Activated T-cell treated with anti-CD3 and anti-CD28 coated beads, Interleukin-2, amount 50 U/mL, for 48 hours (primary cell): ENCODE measurements at regions not wholly inside any gene's neighbourhood (a gene's known extent, or its start where the extent isn't known, plus 50 kb on each side); places are given as distances from the start of the nearest gene placed in this dataset.

ENCODE experiments used
- DNase-seq, 2 experiments: peaks; one replicate each; pipeline ENCODE4 v3.0.0-alpha.2; 2020

- DNase-seq = no peak
Observed at GRCh38 chr4:56240554-56241174, 146.6 kb downstream of the AASDH start.

- no peak for DNase-seq
Observed at GRCh38 chr4:56238251-56238650, 149.0 kb downstream of the AASDH start.

GRCh38 chr4:56235725-56236124 is 151.6 kb downstream of the AASDH start:
- DNase-seq = no peak

GRCh38 chr4:56235011-56235410 is 152.3 kb downstream of the AASDH start:
- DNase-seq = no peak

GRCh38 chr4:56234098-56234497 is 153.2 kb downstream of the AASDH start:
- DNase-seq = no peak

- DNase-seq = no peak
Observed at GRCh38 chr4:56231410-56231809, 155.9 kb downstream of the AASDH start.

GRCh38 chr4:56229947-56230346 is 157.3 kb downstream of the AASDH start:
- no peak for DNase-seq

DNA sequence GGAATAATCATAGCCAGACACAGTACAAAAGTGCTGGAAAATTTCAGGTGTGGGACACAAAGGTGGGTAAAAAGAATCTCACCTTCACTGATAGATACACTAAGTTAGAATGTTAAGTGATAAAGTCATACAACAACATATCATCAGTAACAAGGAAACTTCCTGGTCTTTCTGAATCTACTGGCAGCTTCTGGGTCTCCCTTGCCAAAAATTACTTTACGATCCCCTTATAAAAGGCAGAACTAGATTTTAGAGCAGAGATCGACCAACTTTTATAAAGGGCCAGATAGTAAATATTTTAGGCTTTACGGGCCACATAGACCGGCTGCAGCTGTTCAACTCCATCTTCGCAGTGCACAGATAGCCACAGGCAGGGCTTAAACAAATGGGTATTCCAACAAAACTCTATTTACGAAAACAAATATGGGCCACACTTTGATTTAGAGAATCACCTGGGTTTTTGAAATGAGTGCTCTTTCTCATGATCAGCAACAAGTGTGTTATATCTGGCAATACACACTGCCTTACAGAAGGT is 159.9 kb downstream of the AASDH start:
- DNase-seq = no peak

- no peak for DNase-seq
Observed at GRCh38 chr4:56226579-56226978, 160.7 kb downstream of the AASDH start.

DNA sequence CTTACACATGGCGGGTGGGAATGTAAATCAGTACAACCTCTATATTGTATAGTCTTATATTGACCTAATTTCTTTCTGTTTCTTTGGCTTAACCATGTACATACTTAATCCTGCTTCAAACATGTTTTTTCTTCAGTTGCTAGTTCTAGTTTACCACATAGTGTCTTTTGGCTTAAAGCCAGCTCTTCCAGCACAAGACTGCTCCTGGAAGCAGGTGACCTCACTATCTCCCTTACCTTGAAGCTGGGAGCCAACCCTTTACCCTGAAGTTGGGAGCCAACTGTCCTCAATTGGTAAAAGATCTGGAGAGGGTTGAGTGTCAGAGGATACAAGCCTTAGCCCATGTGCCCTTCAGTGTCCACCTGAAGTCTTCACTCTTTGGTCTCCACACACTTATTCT is 162.7 kb downstream of the AASDH start:
- no peak for DNase-seq

DNA sequence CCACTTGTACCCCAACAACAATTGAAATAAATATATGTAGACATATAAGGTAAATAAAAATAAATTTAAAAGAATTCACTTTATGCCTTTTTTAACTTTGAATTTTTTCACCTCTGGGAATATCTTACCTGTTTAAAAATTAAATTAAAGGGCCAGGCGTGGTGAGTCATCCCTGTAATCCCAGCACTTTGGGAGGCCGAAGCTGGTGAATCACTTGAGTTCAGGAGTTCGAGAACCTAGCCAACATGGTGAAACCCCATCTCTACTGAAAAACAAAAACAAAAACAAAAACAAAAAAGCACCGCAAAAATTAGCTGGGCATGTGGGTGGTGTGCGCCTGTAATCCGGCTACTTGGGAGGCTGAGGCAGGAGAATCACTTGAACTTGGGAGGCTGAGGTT is 164.8 kb downstream of the AASDH start:
- no peak for DNase-seq

DNA sequence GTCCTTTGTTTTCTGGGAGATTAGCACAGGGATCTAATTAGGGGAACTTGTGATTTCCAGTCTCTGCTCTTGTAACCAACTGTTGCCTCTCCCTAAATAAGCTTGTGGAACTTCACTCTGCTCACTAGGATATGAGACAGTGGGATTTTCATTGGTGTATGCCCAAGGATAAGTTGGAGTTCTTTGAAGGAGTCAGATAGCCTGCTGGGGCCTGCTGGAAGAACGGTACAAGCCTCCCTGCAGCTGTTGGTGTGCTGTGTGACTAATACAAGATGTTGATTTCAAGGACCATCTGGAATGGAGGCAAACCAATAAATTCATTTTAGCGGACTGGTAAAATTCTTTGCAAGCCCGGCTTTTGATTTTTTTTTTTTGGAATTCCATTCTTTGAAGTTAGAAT is 167.0 kb downstream of the AASDH start:
- no peak for DNase-seq

- no peak for DNase-seq
Observed at GRCh38 chr4:56219447-56219846, 167.8 kb downstream of the AASDH start.

GRCh38 chr4:56218230-56218895 is 168.9 kb downstream of the AASDH start:
- no peak for DNase-seq

DNA sequence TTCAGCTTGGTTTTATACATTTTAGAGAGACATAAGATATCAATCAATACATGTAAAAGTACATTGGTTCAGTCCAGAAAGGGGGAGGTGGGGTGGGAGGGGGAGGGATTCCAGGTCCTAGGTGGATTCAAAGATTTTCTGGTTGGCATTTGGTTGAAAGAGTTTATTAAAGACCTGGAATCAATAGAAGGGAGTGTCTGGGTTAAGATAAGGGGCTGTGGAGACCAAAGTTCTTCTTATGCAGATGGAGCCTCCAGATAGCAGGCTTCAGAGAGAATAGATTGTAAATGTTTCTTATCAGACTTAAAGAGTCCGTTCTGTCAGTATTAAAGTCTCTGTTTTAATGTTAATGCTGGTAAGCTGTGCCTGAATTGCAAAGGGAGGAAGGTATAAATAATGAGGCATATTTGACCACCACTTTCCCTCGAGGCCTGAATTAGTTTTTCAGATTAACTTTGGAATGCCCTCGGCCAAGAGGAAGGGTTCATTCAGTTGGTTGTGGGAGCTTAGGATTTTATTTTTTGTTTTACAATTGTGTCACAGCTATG is 169.9 kb downstream of the AASDH start:
- DNase-seq = no peak

DNA sequence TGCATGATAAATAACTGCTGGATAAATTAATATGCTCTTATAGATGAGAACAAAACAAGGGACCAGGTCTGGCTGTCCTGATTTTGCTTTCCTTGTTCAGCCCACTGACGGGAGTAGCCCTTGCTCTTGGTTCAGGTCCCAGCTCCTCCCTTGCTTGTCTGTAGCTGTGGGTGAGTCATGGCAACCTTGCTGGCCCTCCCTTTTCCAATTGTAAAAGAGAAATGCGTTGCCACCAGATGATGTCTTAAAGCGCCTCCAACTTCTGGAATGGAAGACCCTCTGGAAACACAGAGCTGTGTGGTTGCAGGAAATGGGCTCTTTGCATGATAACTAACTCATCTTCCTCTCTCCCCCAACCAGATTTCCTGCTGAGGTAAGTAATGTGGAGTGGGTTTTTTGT is 171.4 kb downstream of the AASDH start:
- DNase-seq = no peak

DNA sequence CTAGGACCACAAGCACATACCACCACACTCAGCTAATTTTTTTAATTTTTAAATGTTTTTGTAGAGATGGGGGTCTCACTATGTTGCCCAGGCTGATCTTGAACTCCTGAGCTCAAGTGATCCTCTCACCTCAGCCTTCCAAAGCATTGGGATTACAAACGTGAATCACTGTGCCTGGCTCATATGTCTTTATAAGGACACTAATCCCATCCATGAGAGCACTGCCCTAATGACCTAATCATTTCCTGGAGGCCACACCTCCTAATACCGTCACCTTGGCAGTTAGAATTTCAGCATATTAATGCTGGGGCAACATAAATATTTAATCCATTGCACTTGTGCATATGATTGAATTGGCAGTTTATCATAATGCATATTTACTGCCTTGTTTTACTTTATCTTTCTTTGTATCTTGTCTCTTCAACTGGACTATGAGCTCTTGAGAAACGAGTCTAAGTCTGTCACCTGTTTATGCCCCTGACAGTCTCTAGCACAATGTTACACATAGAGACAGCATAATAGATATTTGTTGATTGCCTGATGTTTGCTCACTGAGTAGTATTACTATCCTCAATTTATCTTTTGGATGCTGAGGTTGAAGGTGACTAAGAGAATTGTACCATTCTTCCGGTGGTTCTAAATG is 172.0 kb downstream of the AASDH start:
- no peak for DNase-seq

DNA sequence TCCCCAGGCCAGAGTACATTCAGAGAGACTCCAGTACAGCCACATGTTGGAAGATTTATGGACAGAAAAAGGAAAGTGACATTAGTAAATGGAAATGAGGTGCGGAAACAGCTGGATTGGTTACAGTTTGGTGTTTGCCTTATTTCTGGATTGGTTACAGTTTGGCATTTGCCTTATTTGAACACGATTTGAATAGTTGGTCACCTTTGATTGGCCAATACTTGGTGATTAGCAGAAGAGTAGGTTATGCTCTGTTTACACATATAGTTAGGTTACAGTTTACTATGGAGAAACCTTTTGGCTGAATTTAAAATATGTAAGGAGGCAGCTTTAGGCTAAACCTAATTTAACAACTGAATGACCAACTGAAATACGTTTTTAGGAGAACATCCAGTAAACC is 173.7 kb downstream of the AASDH start:
- DNase-seq = no peak

DNA sequence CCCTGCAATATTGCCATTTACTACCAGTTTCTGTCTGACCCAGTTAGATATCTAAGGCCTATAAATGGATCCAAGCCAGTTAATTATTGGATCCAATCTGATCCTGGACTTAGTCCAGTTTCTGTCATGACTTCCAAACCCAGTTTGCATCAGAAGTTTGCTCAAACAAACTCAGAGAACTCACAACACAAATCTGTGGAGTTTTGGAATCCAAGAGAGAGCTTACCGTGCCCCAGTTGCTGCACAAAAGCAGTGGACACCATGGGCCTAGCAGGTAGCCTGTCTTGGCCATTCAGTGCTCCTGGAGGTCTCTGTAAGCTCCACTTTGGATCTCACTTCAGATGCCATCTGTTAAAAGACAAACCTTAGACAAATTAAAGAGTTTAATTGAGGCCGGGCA is 174.5 kb downstream of the AASDH start:
- DNase-seq = no peak

DNA sequence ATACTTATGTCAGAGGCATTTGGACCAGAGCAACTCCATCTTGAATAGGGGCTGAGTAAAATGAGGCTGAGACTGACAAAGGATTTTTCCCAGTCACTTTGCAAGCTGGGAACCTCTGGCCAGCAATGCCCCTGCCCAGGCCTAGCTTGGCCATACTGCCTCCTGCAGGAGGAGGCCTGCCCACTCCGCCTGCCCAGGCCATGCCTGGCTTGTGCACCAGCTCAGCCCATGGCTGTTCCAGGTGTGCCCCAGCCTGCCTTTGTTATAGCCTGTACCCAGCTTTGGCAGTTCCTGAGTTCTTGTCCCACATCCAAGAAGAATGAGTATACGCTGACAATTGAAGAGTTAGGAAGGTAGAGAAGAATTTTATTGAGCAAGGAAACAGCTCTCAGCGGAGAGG is 176.1 kb downstream of the AASDH start:
- DNase-seq = no peak

- DNase-seq = no peak
Observed at GRCh38 chr4:56210397-56210796, 176.9 kb downstream of the AASDH start.

- DNase-seq = no peak
Observed at GRCh38 chr4:56209767-56210166, 177.5 kb downstream of the AASDH start.

- DNase-seq = no peak
Observed at GRCh38 chr4:56208103-56208502, 179.2 kb downstream of the AASDH start.

GRCh38 chr4:56206258-56206657 is 181.0 kb downstream of the AASDH start:
- DNase-seq = no peak
